ENCODE measurements at regions not wholly inside any gene's neighbourhood (a gene's known extent, or its start where the extent isn't known, plus 50 kb on each side); places are given as distances from the start of the nearest gene placed in this dataset.

- TF ChIP-seq CTCF (IDR thresholded peaks at IDR 0.05), result no peak
- no peak for TF ChIP-seq ZFX (IDR thresholded peaks at IDR 0.05; ENCODE audit: borderline replicate concordance)
Measured at GRCh38 chr2:236499691-236500578, 69.7 kb upstream of the ACKR3 start.
